GM23338 (cell line): ENCODE measurements at regions not wholly inside any gene's neighbourhood (a gene's known extent, or its start where the extent isn't known, plus 50 kb on each side); places are given as distances from the start of the nearest gene placed in this dataset.

Experiments
- ATAC-seq: fragments of 200-7000 bp; cut with Tn5 transposase; 3 replicates; pipeline ENCODE4 v1.9.1; 2020
- DNase-seq: peaks from one replicate; pipeline ENCODE4 v3.0.0-alpha.2; 2015; ENCODE audit warnings: low spot score
- H2AFZ ChIP-seq: fragments of 200-600 bp; sonication (generic); 2 replicates; pipeline ENCODE4 v1.8.0; 2016; ENCODE audit warnings: antibody characterized with exemption, mild to moderate bottlenecking, moderate library complexity
- H3F3A ChIP-seq: fragments of 200-600 bp; sonication (generic); replicated peaks from 2 replicates; pipeline ENCODE4 v1.8.0; 2017; ENCODE audit warnings: antibody characterized with exemption, mixed run types, low read depth
- H3K27ac ChIP-seq: fragments of 200-600 bp; sonication (generic); 2 replicates; pipeline ENCODE4 v1.6.1; 2016; ENCODE audit warnings: low read depth
- H3K27me3 ChIP-seq: fragments of 200-600 bp; sonication (generic); 2 replicates; pipeline ENCODE4 v1.8.0; 2016; ENCODE audit warnings: mild to moderate bottlenecking, mixed run types, moderate library complexity; ENCODE audit not compliant: insufficient read depth
- H3K36me3 ChIP-seq: fragments of 200-600 bp; sonication (generic); 2 replicates; pipeline ENCODE4 v1.8.0; 2016; ENCODE audit warnings: mild to moderate bottlenecking; ENCODE audit not compliant: insufficient read depth
- H3K4me1 ChIP-seq: fragments of 200-600 bp; sonication (generic); 2 replicates; pipeline ENCODE4 v1.8.0; 2016; ENCODE audit warnings: mild to moderate bottlenecking, moderate library complexity; ENCODE audit not compliant: insufficient read depth
- H3K4me2 ChIP-seq: fragments of 200-600 bp; sonication (generic); 2 replicates; pipeline ENCODE4 v1.7.1; 2017; ENCODE audit warnings: mixed run types
- H3K4me3 ChIP-seq: fragments of 200-600 bp; sonication (generic); 2 replicates; pipeline ENCODE4 v1.6.1; 2016; ENCODE audit warnings: mixed run types
- H3K79me2 ChIP-seq: fragments of 200-600 bp; sonication (generic); replicated peaks from 2 replicates; pipeline ENCODE4 v1.8.0; 2017; ENCODE audit warnings: mild to moderate bottlenecking; ENCODE audit not compliant: insufficient read depth
- H3K9me2 ChIP-seq: fragments of 200-600 bp; sonication (generic); 2 replicates; pipeline ENCODE4 v1.8.0; 2017; ENCODE audit not compliant: insufficient read depth
- H4K20me1 ChIP-seq: fragments of 200-600 bp; sonication (generic); replicated peaks from 2 replicates; pipeline ENCODE4 v1.8.0; 2017; ENCODE audit warnings: mild to moderate bottlenecking; ENCODE audit not compliant: insufficient read depth
- H3K27ac Mint-ChIP-seq: 2 replicates; pipeline ENCODE4 v1.8.0; 2020; ENCODE audit warnings: inconsistent platforms, mild to moderate bottlenecking, moderate library complexity, mixed read lengths
- H3K27me3 Mint-ChIP-seq: 3 replicates; pipeline ENCODE4 v1.8.0; 2022; ENCODE audit warnings: low read depth, mild to moderate bottlenecking, moderate library complexity, mixed read lengths, inconsistent platforms; ENCODE audit not compliant: insufficient read depth, poor library complexity
- H3K36me3 Mint-ChIP-seq: 3 replicates; pipeline ENCODE4 v1.8.0; 2021; ENCODE audit warnings: low read depth, mild to moderate bottlenecking, inconsistent platforms, moderate library complexity, mixed read lengths
- H3K4me1 Mint-ChIP-seq: 3 replicates; pipeline ENCODE4 v1.8.0; 2020; ENCODE audit warnings: mild to moderate bottlenecking, inconsistent platforms, mixed read lengths
- H3K4me3 Mint-ChIP-seq: 3 replicates; pipeline ENCODE4 v1.8.0; 2021; ENCODE audit warnings: moderate library complexity, mild to moderate bottlenecking, inconsistent platforms, mixed read lengths
- H3K9me3 Mint-ChIP-seq: 3 replicates; pipeline ENCODE4 v1.8.0; 2020; ENCODE audit warnings: moderate library complexity, mild to moderate bottlenecking, inconsistent platforms, mixed read lengths
- CTCF ChIP-seq, 2 experiments: fragments of 200-600 bp in 1 of 2; sonication (generic) in 1 of 2; conservative IDR thresholded peaks; 2 replicates each; pipeline versions ENCODE4 v1.5.1 to v1.6.1; 2016 to 2017; ENCODE audit warnings: antibody characterized with exemption in 2 of 2, low read depth in 2 of 2, mild to moderate bottlenecking in 2 of 2, moderate library complexity in 1 of 2
- EZH2 ChIP-seq: fragments of 200-600 bp; sonication (generic); IDR thresholded peaks from one replicate; pipeline ENCODE4 v1.8.0; 2017; ENCODE audit warnings: antibody characterized with exemption, mild to moderate bottlenecking, low read depth; ENCODE audit not compliant: unreplicated experiment
- EZH2phosphoT487 ChIP-seq: fragments of 200-600 bp; sonication (generic); IDR thresholded peaks from one replicate; pipeline ENCODE4 v1.8.1; 2018; ENCODE audit warnings: antibody characterized with exemption; ENCODE audit not compliant: unreplicated experiment
- JUNB ChIP-seq: IDR thresholded peaks from one replicate; pipeline ENCODE4 v1.6.1; 2016; ENCODE audit warnings: antibody characterized with exemption; ENCODE audit not compliant: unreplicated experiment
- NANOG ChIP-seq: IDR thresholded peaks from 2 replicates; pipeline ENCODE4 v1.6.1; 2016; ENCODE audit warnings: antibody characterized with exemption, borderline replicate concordance
- POLR2AphosphoS5 ChIP-seq: IDR thresholded peaks from 2 replicates; pipeline ENCODE4 v1.6.1; 2016; ENCODE audit warnings: antibody characterized with exemption, low read depth
- REST ChIP-seq: IDR thresholded peaks from one replicate; pipeline ENCODE4 v1.6.1; 2018; ENCODE audit warnings: antibody characterized with exemption; ENCODE audit not compliant: unreplicated experiment
- ZNF462 ChIP-seq: fragments of 250-450 bp; sonication (Bioruptor Pico); IDR thresholded peaks from 2 replicates; pipeline ENCODE4 v1.5.0; 2020; ENCODE audit warnings: mild to moderate bottlenecking, moderate library complexity

- no peaks in the 10 kb centered on the region for H3K27me3 Mint-ChIP-seq
- no peaks in the 10 kb centered on the region for H3K27me3 ChIP-seq
These were observed 418.9 kb upstream of the MAF start for GRCh38 chr16:80019395-80019794.

More at GRCh38 chr16:80019395-80019794, 418.9 kb upstream of the MAF start:
- Mint-ChIP-seq H3K4me3 (no peak overlapping the region), H3K4me1 (no peaks in the 10 kb centered on the region), H3K36me3 (no peaks in the 10 kb centered on the region), H3K9me3 (no peaks in the 10 kb centered on the region), H3K27ac (no peak overlapping the region)
- DNase-seq = no peak
- H2AFZ ChIP-seq = no peak overlapping the region
- no peaks in the 10 kb centered on the region for H3K36me3 ChIP-seq
- no peak overlapping the region for H3K27ac ChIP-seq
- no peak overlapping the region for H3K4me2 ChIP-seq
- no peaks in the 10 kb centered on the region for H3K79me2 ChIP-seq
- no peak for ATAC-seq
- H3F3A ChIP-seq = no peaks in the 10 kb centered on the region
- peaks cover 19% of the 10 kb centered on the region; the same call in 1 of the 2 replicates for H3K9me2 ChIP-seq
- H3K4me3 ChIP-seq = no peak overlapping the region
- H4K20me1 ChIP-seq = no peaks in the 10 kb centered on the region
- H3K4me1 ChIP-seq = no peaks in the 10 kb centered on the region
- TF ChIP-seq EZH2 (no peak), EZH2phosphoT487 (no peak), POLR2AphosphoS5 (no peak), ZNF462 (CRISPR knock-in tag) (no peak), NANOG (no peak), JUNB (no peak), REST (no peak), CTCF (conservative IDR thresholded peaks at IDR 0.05; ENCODE audit: low read depth in 2 of 2) (no peak)
